ENCODE measurements at regions not wholly inside any gene's neighbourhood (a gene's known extent, or its start where the extent isn't known, plus 50 kb on each side); places are given as distances from the start of the nearest gene placed in this dataset.

DNA sequence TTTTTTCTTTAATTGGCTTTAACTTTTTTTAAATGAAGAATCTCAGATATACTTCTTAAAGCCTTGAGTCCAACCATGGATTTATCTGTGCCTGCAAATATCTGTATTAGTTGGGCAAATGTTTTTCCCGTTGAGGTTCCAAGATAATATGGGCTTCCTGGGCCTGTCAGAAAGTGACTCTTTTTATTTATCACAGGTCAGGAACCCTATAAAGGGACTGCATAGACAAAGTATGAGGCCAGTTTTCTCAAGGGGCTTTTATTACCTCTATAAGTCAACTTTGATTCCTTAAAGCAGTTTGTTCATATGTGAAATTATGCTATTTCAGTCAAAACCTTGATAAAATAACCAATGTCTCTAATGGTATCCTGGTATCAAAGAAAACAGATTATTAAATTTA, 80.2 kb upstream of the BMP2K start:
- DNase-seq: no peak
- H3K4me3 Mint-ChIP-seq: no peak overlapping the region
- TF ChIP-seq, protein P1, sequence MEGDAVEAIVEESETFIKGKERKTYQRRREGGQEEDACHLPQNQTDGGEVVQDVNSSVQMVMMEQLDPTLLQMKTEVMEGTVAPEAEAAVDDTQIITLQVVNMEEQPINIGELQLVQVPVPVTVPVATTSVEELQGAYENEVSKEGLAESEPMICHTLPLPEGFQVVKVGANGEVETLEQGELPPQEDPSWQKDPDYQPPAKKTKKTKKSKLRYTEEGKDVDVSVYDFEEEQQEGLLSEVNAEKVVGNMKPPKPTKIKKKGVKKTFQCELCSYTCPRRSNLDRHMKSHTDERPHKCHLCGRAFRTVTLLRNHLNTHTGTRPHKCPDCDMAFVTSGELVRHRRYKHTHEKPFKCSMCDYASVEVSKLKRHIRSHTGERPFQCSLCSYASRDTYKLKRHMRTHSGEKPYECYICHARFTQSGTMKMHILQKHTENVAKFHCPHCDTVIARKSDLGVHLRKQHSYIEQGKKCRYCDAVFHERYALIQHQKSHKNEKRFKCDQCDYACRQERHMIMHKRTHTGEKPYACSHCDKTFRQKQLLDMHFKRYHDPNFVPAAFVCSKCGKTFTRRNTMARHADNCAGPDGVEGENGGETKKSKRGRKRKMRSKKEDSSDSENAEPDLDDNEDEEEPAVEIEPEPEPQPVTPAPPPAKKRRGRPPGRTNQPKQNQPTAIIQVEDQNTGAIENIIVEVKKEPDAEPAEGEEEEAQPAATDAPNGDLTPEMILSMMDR (conservative IDR thresholded peaks at IDR 0.05): no peak
- Histone ChIP-seq H3K18ac (ENCODE audit: insufficient read length, low read depth, low read length) (no peak overlapping the region), H3K9me3 (ENCODE audit: control insufficient read depth, low read depth, low read length) (no peaks in the 10 kb centered on the region), H2AFZ (ENCODE audit: low read length) (no peak overlapping the region), H2BK12ac (ENCODE audit: insufficient read length, low read depth, low read length) (no peak overlapping the region), H3K79me2 (ENCODE audit: insufficient read depth, low read length) (no peaks in the 10 kb centered on the region), H3K4me2 (ENCODE audit: insufficient read depth, insufficient read length, low read length) (no peak overlapping the region), H3K79me1 (ENCODE audit: insufficient read depth, low read depth, low read length, poor library complexity, severe bottlenecking) (no peaks in the 10 kb centered on the region), H3K27ac (ENCODE audit: insufficient read length, low read depth, low read length) (no peak overlapping the region), H2BK120ac (ENCODE audit: low read depth, low read length, poor library complexity, severe bottlenecking) (no peak overlapping the region), H3K9ac (ENCODE audit: extremely low read depth, insufficient read length, low read length) (no peak overlapping the region), H2BK20ac (ENCODE audit: low read depth, low read length, poor library complexity, severe bottlenecking) (no peak overlapping the region), H3K14ac (ENCODE audit: insufficient read depth, low read length) (no peak overlapping the region), H3T11ph (ENCODE audit: low read length) (no peak overlapping the region), H3K4me1 (ENCODE audit: insufficient read depth, low read length) (peaks cover 3% of the 10 kb centered on the region; the same call in 1 of the 2 replicates), H3K23ac (ENCODE audit: insufficient read length, low read depth, low read length) (no peak overlapping the region), H4K5ac (ENCODE audit: insufficient read length, low read depth, low read length) (no peak overlapping the region), H2BK15ac (ENCODE audit: low read depth, low read length) (no peak overlapping the region), H2AK5ac (ENCODE audit: insufficient read length, low read length) (no peak overlapping the region), H2BK5ac (ENCODE audit: insufficient read length, low read length) (no peak overlapping the region), H4K20me1 (ENCODE audit: control insufficient read depth, insufficient read depth, insufficient read length) (no peaks in the 10 kb centered on the region), H4K91ac (ENCODE audit: insufficient read length, low read depth, low read length) (no peak overlapping the region), H3K23me2 (ENCODE audit: insufficient read length, low read depth, low read length, poor library complexity, severe bottlenecking) (no peaks in the 10 kb centered on the region), H4K8ac (replicated peaks; ENCODE audit: insufficient read length, low read depth, low read length) (no peak overlapping the region), H3K4ac (ENCODE audit: low read depth, low read length) (no peak overlapping the region), H3K27me3 (ENCODE audit: insufficient read depth, low read length) (no peaks in the 10 kb centered on the region), H3K56ac (ENCODE audit: insufficient read length, low read depth, low read length) (no peak overlapping the region)
- H3K9me3 Mint-ChIP-seq: no peaks in the 10 kb centered on the region
- H3K36me3 Mint-ChIP-seq (ENCODE audit: insufficient read depth in 1 of 3, low read depth in 3 of 3): no peaks in the 10 kb centered on the region
- H3K27me3 Mint-ChIP-seq (ENCODE audit: low read depth): no peaks in the 10 kb centered on the region; the same call in 1 of the 2 replicates
- H3K27ac Mint-ChIP-seq: no peak overlapping the region
- H3K4me1 Mint-ChIP-seq: peaks cover 0 to 11% of the 10 kb centered on the region in 2 experiments; a peak in 2 of 4 replicates
- no CpG with 5 or more reads among the region's 1 CpG for WGBS (ENCODE audit: extremely low coverage, insufficient read length, low lambda C conversion rate)
